B cell (primary cell): ENCODE measurements at regions not wholly inside any gene's neighbourhood (a gene's known extent, or its start where the extent isn't known, plus 50 kb on each side); places are given as distances from the start of the nearest gene placed in this dataset.
"Not testable (repeated sequence)": the region's sequence is repeated elsewhere in the genome, so short reads cannot be mapped to it uniquely, and the experiment has no call there.

Experiments used
- EZH2 ChIP-seq: IDR thresholded peaks from 2 replicates; pipeline ENCODE4 v1.6.1; 2012; ENCODE audit warnings: borderline replicate concordance, low read depth, mild to moderate bottlenecking, moderate library complexity, low read length; ENCODE audit not compliant: insufficient read depth, poor library complexity, severe bottlenecking
- TF ChIP-seq, protein P1 (sequence below): fragments of 200-600 bp; IDR thresholded peaks from one replicate; pipeline ENCODE4 v1.8.0; 2022; ENCODE audit warnings: antibody characterized with exemption, mild to moderate bottlenecking

DNA sequence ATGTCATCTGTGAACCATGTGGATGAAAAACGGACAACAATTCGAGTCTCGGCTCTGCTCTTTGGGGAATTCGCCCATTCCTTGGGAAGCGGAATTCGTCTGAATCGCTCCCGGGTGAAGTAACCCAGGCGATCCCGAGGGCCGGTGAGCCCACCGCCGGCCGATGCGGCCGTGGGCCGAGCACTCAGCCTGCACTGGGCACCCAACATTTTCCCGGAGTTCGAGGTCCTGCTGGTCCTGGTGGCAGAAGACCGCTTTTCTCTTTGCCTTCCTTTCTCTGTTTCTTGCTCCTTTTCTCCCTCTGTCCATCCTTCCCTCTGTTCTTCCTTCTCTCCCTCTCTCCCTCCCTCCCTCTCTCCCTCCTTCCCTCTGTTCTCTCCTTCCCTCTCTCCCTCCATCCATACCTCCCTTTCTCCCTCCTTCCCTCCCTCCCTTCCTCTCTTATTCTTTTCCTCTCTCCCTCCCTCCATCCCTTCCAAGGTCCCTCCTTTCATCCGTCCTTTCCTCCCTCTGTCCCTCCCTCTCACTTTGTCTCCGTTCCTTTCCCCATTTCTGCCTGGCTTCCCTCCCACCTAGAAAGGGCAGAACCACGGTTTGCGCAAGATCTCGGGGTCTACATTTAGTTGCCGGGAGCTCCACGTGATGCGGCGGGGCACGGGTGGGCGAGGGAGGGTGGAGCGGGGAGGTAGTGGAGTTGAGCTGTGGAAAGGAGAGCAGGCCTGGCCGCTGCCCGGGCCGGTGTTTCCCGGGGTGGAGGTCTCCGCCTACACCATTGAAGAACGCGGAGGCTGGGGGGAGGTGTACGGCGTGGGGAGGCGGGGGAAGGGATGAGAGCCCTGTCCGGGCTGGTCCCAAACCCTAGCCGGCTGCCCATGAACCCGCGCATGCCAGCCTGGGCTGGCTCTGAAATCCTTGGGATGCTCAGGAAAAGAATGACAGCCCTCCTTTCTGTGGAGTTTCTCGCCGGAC lies 363.8 kb upstream of the DEFB115 start:
- TF ChIP-seq EZH2 = not testable (repeated sequence)
- TF ChIP-seq, protein P1, sequence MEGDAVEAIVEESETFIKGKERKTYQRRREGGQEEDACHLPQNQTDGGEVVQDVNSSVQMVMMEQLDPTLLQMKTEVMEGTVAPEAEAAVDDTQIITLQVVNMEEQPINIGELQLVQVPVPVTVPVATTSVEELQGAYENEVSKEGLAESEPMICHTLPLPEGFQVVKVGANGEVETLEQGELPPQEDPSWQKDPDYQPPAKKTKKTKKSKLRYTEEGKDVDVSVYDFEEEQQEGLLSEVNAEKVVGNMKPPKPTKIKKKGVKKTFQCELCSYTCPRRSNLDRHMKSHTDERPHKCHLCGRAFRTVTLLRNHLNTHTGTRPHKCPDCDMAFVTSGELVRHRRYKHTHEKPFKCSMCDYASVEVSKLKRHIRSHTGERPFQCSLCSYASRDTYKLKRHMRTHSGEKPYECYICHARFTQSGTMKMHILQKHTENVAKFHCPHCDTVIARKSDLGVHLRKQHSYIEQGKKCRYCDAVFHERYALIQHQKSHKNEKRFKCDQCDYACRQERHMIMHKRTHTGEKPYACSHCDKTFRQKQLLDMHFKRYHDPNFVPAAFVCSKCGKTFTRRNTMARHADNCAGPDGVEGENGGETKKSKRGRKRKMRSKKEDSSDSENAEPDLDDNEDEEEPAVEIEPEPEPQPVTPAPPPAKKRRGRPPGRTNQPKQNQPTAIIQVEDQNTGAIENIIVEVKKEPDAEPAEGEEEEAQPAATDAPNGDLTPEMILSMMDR = not testable (repeated sequence)
